ENCODE measurements at regions not wholly inside any gene's neighbourhood (a gene's known extent, or its start where the extent isn't known, plus 50 kb on each side); places are given as distances from the start of the nearest gene placed in this dataset.
A peak's percentile ranks its signal among the peaks of the same experiment; 100 is the strongest.

DNA sequence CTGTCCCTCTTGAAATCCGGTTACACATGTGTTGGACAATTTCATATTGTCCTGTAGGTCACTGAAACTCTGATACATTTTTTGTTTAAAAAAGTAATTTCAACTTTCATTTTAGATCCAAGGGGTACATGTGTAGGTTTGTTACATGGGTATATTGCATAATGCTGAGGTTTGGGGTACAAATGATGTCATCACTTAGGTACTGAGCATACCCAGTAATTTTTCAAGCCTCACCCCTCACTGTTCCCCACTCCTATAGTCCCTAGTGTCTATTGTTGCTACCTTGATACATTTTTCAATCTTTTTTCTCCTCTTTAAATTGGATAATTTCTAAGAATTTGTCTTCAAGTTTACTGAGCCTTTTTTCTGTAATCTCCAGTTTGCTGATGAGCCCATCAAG, 483.0 kb downstream of the DHX35 start:
- no peak overlapping the region for H3K27ac ChIP-seq
- DNase-seq (ENCODE audit: low read depth, low spot score): no peak

DNA sequence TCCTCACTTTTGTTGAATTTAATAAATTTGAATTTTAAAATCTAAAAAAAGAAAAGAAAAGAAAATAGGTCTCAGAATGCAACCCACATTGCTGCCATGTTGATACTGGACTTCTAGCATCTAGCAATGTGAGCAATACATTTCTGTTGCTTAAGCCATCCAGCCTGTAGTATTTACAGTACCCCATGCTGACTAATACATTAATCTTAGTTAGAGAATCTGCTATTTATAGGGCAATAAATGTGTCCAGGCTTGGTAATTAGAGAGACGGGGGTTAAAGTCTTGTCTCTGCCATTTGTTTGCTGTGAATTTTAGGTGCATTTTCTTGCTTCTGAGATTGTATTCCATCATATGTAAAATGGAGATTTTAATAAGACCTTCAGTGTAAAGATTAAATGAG, 471.3 kb downstream of the DHX35 start:
- H3K27ac ChIP-seq: no peak overlapping the region
- peak; percentile 16 for DNase-seq (ENCODE audit: low read depth, low spot score)

DNA sequence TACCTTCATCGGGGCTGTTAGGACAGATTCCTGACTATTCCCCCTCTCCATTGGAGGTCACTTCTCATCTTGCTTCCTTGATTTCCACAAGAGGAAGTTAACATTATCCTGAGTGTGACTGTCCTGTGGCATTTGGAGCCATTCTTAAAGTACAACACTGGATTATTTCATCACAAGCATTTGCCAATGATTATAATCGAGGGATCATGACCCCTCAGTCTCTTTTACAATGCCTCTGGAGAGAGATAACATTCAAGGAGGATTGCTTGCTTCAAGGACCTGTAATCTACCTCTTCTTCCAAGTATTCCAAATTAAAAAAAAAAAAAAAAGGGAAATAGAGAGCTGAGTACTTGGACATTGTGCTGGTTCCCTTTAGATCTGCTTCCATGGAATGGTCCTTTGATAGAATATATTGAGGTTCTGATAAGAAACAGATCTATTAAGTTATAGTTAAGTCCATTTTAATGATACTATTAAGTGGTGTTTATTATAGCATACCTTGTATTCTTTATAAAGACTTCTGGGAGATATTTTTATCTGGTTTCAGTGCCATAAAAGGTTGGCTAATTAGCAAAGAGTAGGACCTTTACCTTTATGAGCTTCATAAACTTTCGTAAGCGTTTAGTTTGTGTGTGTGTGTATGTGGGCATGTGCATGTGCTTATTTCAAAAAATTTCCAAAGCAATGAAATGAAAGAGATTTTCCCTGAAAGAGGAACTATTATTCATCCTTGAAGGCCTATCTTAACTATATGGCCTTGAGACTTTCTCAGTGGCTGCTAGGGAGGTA, 469.1 kb downstream of the DHX35 start:
- no peak overlapping the region for H3K27ac ChIP-seq
- no peak for DNase-seq (ENCODE audit: low read depth, low spot score)

DNA sequence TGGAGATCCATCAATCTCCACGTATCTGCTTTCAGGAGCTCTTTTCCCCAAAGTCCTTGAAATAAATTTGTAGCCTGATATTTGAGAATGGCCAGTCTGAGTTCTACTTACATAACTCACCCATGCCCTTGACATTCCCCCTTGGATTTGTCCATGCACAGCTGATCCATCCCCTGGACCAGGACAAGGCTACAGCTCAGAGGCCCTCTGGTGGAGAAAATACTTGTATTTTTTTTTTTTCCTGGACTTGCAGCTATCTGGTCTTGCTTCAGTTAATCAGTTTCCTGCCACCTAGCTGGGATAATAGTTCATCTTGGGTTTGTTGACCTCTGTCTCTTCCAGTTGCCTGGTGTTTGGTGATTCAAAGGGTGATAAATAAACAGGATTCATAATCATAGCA, 467.6 kb downstream of the DHX35 start:
- H3K27ac ChIP-seq: no peak overlapping the region
- DNase-seq (ENCODE audit: low read depth, low spot score): no peak

DNA sequence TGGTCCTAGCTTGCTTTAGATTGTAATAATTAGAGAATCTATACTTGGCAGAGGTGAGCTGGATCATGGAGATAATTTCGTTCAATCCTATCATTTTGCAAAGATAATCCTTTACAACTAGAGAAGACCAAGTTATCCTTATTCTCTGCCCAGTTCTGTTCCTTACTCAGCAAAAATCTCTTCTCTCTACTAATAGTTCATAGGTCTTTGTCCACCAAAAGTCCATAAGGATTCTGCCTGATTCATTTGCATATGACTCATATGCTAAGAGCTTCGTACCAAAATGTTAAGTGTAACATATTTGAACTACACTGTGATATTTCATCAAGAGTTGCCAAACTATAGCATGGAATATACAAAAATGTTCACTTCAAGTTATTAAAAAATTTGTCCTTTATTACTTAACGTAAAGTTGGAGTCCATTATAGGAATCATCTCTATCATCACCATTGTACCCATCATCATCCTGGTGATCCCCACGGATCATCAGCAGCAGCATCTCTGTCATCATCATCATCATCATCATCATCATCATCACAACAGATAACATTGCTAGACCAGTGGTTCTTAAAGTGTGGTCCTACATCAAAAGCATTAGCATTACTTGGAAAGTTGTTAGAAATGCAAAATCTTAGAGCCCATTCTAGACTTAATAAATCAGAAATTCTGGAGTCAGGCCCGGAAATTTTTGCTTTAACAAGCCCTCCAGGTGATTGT, 463.0 kb downstream of the DHX35 start:
- no peak overlapping the region for H3K27ac ChIP-seq
- DNase-seq (ENCODE audit: low read depth, low spot score): no peak

DNA sequence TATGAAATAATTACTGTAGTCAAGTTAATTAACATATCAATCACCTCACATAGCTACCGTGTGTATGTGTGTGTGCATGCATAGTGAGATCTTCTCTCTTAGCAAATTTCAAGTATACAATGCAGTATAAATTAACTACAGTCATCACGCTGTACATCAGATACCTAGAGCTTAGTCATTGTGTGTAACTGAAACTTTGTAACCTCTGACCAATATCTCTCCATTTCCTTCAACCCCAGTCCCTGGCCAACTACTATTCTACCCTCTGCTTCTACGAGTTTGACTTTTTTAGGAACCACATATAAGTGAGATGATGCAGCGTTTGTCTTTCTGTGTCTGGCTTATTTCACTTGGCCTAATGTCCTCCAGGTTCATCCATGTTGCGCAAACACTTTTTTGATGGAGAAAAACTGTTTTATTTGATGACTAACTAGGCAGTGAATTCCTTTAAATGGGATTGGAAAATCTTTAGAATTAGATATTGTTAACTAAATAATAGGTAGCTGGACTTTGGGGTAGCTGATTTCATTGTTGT, 459.5 kb downstream of the DHX35 start:
- no peak for DNase-seq (ENCODE audit: low read depth, low spot score)
- no peak overlapping the region for H3K27ac ChIP-seq

DNA sequence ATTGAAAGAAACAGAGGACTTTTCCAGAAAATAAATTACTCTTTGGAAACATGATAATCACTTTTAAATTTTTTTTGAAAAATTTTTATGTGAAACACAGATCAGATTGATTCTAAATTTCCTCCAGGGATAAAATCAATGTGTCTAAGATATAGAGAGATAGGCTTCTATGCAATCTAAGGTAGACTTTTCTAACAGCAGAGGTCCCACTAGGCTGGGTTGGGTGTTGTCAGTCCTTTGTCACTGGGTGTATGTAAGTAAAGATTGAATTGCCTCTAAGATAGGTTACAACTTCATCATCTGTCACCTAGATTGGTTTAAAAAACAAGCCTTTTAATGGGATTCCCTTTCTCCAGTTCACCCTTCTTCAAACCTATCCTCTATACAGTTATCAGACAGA, 449.9 kb downstream of the DHX35 start:
- no peak overlapping the region for H3K27ac ChIP-seq
- no peak for DNase-seq (ENCODE audit: low read depth, low spot score)

DNA sequence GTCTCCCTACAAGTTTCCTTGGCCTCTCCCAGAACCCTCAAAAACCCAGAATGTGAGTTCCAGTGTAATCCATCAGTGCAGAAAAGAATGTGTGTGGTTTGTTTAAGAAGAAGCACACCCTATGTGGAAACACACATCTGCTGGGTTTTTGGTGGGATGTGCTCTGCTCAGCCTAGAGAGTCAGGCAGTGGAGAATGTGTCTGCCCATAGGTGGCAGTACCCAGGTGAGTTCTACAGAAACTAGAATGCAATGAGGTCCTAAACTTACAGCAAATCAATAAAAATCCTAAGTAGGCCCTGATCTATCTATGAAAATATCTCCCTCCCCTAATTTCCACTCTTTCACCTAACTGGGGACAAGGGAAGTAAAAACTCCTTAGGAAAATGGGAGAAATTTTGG, 437.3 kb downstream of the DHX35 start:
- H3K27ac ChIP-seq: no peak overlapping the region
- no peak for DNase-seq (ENCODE audit: low read depth, low spot score)

DNA sequence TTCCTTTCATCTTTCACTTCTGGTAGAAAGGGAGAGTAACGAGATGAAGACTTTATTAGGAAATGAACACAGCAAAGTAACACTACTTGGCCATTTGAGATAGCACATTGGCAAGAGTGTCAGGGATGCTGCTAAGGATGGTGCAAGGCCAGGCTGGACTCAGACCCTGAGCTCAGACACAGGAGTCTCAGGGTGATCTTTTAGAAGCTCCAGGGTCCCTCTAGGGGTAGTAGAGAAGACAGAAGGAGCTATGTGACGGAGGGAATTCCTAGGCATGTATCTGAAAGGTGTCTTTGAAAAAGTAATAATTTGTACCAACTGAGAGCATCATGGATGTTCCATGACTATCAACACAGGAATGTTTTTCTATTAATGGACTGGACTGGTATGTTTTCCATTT, 436.5 kb downstream of the DHX35 start:
- H3K27ac ChIP-seq: no peak overlapping the region
- DNase-seq (ENCODE audit: low read depth, low spot score): no peak

DNA sequence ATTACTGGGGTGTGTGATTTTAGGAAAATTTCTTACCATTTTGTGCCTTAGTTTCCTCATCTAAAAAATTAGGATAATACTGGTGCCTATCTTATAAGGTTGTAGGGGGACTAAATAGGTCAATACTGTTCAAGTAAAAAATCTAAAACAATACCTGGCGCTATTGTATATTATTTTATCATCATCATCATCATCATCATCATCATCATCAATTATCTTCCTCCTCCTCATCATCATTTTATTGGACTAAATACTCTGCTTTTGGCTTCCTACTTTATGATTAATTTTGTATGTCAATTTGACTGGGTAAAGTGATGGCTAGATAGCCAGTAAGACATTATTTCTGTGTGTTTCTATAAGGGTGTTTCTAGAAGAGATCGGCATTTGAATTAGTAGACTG, 435.5 kb downstream of the DHX35 start:
- no peak for DNase-seq (ENCODE audit: low read depth, low spot score)
- no peak overlapping the region for H3K27ac ChIP-seq

DNA sequence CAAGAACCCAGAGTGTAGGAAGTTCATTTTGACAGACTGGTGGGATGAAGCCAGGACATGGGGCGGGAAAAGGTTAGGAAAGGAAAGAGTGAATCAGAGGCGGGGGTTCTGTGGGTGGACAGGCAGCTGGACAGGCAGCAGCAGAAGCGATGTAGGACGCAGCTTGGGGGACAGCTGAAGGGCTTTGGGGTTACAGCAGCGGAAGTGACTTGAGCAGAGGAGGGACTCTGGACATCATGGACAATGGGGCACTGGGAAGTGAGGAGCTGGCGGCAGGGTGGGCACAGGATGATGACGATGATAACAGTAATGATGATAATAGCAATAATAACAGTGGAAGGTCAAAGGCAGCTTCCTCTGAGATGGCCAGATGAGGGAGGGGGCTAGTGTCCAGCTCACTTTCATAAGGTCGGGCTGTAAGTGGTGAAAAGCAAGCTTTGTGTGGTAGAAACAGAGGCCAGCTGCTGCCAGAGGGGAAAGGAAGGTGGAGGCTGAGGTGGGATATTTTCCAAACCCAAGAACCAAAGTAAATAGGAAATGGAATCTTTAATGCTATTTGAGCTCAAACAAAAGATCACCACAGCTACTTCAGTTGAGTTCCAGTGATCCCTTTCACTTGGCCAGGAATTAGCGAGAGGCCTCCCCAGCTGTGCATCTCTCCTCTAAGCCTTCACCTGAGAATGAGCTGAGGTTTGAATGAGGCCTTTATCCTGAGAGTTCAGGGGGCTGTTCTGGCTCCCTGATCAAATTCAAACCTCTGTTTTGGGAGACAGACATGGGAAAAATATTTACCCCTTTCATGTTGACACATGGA, 433.5 kb downstream of the DHX35 start:
- no peak overlapping the region for H3K27ac ChIP-seq
- no peak for DNase-seq (ENCODE audit: low read depth, low spot score)

DNA sequence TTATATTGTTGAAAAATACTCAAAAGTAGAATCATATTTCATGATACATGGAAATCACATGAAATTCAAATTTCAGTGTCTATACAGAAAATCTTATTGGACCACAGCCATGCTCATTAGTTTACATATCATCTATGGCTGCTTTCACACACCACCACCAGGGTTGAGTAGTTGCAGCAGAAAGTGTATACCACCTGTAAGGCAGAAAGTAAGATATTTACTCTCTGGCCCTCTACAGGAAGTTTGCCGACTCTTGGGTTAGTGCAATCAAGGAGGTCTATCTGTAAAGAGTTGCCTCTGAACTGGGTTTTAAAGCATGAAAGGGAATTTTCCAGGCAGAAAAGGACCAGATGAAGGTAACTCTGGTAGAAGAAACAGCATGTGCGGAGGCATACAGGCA, 432.3 kb downstream of the DHX35 start:
- no peak for DNase-seq (ENCODE audit: low read depth, low spot score)
- no peak overlapping the region for H3K27ac ChIP-seq

DNA sequence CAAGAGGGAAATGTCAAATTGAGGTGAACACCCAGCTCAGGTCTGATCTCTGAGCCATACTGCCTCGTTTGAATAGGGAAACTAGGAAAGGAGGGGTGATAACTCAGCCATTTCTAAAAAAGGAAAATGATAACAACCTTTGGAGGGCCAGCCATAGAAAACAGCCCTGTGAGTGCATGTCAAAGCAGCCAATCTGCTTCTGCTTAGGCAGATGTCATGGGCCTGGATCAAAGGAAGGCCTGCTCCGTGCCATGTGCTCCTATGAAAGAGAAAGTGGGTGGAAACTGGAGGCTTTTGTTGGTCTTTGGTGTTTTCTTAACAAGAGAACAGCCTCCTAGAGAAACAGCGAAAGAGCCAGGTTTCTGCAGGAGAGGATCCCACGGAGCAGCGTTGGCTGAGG, 428.0 kb downstream of the DHX35 start:
- H3K27ac ChIP-seq: no peak overlapping the region
- no peak for DNase-seq (ENCODE audit: low read depth, low spot score)

DNA sequence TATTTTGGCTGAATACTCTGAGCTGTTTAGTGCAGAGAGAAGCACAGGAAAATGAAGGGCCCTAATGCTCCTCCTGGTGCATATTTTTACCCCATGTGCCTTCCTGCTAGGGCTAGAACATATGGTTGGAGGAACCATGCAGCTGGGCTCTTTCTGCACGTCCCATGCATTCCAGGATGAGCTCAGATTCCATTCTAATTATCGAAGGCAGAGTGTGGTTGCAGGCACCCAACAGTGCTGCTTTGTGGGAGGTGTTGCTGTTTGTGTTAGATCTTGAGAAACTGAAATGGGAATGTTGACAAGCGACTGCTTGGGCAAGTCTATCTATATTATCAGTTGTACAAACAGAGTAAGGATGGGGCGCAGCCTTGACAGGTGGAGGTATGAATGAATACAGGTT, 419.5 kb downstream of the DHX35 start:
- H3K27ac ChIP-seq: no peak overlapping the region
- DNase-seq (ENCODE audit: low read depth, low spot score): no peak

DNA sequence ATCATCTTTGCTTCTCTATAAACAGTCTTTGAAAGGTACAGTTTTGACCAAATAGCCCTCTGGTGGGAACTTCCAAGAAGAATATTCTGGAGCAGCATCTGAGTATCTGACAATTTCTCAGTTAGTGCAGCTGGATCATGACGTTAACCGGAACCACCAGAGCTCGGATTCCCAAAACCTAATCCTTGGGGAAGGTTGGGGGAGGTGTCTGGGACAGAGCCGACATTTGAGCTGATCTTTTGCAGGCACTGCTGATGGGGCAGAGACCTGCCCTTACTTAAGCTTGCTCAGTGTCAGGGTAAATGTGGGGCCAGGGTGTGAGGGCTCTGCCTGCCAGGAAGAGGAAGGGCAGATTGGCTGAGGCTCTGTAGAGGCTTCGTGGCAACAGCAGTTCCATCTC, 416.6 kb downstream of the DHX35 start:
- no peak for DNase-seq (ENCODE audit: low read depth, low spot score)
- no peak overlapping the region for H3K27ac ChIP-seq

DNA sequence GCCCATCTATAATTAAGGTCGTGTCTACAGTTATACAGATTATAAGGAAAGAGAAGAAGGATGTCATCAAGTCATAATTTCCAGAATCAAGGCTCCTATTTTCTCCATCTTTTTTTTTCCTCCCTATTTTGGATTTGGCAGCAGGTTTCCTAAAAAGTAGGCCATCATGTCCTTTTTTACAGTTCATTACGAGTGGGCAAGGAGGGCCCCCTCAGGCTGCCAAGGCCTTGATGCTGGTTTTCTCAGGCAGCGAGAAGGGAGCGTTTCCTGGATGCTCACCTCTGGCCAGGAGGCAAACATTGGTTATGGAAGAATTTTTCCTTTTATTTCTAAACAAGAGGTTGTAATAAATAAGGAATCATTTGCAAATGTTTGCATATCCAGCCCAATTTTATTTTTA, 414.6 kb downstream of the DHX35 start:
- DNase-seq (ENCODE audit: low read depth, low spot score): no peak
- no peak overlapping the region for H3K27ac ChIP-seq

DNA sequence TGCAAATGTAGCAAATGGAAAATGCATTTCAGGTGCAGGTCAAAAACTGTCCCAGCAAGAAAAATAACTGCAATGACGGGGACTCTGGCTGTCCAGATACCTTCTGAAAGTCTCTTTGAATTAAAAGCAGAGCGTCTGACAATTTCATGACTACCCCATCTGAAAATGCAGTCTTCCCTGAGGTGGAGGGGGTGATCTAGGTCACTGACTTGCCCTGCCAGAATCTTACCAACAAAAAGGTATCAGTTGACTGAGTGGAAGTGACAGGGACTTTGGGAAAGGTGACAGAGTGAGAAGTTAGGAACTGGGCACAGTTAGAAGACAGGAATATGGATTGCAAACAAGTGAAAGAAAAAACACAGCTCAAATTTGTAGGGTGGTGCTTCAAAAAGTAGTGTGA, 402.2 kb downstream of the DHX35 start:
- H3K27ac ChIP-seq: no peak overlapping the region
- DNase-seq (ENCODE audit: low read depth, low spot score): no peak

DNA sequence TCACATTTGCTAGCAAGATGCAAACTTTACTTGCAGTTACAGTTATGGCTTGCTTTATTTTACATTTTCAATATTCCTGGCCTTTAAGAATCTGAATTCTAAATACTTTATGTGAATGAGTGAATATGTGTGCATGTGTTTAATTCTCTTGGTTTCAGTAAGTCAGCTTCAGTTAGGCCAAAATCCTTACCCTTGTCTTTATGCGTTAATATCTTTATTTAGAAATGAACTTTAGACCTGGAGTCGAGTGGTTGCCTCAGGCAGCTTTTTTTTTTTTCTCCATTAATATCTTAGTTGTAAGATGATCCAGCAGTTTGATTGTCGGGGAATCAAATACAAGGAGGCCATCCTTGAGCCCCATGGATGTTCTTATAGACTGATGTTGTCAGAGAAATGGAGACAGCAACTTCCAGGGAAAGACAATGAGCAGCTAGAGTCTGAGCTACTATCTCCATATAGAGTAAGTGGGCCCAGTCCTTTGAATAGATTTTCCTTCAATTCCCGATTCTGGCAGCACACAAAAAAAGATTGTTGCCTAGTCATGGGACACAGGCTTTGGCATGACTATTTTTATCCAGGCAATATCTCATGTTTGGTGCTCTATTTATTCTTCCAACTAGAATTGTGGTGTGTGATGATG, 398.0 kb downstream of the DHX35 start:
- no peak overlapping the region for H3K27ac ChIP-seq
- no peak for DNase-seq (ENCODE audit: low read depth, low spot score)

DNA sequence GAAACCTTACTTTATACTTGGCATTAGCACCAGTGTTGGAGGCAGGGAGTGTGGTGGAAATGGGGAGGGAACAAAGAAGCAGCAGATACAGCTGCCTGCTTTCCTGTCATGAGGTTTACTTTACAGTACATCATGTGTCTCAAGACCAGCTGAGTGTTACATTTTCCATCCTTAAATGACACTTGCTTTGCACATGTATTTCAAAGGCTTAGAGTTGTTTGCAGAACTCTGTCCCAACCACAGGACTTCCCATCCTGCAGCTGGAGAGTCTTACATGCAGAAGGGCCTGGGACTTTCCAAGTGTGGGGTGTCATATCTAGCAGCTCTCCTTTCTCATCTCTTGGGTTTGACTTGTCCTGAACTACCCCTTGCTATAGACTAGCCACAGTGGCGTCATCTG, 395.9 kb downstream of the DHX35 start:
- no peak for DNase-seq (ENCODE audit: low read depth, low spot score)
- H3K27ac ChIP-seq: no peak overlapping the region

DNA sequence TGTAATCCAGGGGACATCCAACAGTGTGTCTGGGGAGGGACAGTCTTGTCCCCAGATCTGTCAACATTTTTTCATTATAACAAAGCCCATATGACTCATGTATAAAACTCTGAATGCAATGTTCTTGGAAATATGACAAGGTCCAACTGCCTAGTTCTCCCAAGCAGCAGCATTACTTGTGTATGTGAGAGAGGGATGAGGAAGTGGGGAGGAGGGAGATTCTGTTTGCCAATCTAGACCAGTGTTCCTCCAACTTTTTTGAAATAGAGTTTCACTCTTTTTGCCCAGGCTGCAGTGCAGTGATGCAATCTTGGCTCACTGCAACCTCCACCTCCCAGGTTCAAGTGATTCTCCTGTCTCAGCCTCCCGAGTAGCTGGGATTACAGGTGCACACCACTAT, 394.8 kb downstream of the DHX35 start:
- no peak for DNase-seq (ENCODE audit: low read depth, low spot score)
- no peak overlapping the region for H3K27ac ChIP-seq

DNA sequence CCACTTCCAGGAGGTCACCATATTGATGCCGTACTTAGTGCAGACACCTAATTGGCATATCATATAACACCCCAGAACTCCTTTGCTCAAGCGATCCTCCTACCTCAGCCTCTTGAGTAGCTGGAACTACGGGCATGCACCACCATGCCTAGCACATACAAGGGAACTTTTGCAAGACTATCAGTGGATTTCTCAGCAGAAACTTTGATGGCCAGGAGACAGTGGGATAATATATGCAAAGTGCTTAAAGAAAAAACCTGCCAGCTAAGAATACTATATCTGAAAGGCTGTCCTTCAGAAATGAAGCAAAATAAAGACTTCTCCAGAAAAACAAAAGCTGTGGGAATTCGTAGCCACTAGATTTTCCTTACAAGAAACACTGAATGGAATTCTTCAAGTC, 387.1 kb downstream of the DHX35 start:
- DNase-seq (ENCODE audit: low read depth, low spot score): no peak
- no peak overlapping the region for H3K27ac ChIP-seq

All from epithelial cell of prostate (primary cell).